ENCODE measurements at regions not wholly inside any gene's neighbourhood (a gene's known extent, or its start where the extent isn't known, plus 50 kb on each side); places are given as distances from the start of the nearest gene placed in this dataset.

- ATAC-seq (no peak), DNase-seq (no peak)
- Histone ChIP-seq H3K4me3 (no peak overlapping the region), H3K4me1 (no peaks in the 10 kb centered on the region), H3K9me3 (no peaks in the 10 kb centered on the region), H3K36me3 (no peaks in the 10 kb centered on the region), H3K27ac (no peak overlapping the region), H3K27me3 (no peaks in the 10 kb centered on the region)
- intact Hi-C loops (cut with DNase I; ENCODE audit: low total_unique reads): no loop called here
- in situ Hi-C loops (cut with MboI; ENCODE audit: low sequenced_read_pairs in 4 of 4): no loop called here
- no peak for TF ChIP-seq POLR2A (IDR thresholded peaks at IDR 0.05)
Measured at GRCh38 chr3:59341459-59341858, 291.6 kb upstream of the CFAP20DC start.

GRCh38 chr3:59339818-59340217 lies 290.0 kb upstream of the CFAP20DC start:
- H3K27ac ChIP-seq: no peak overlapping the region
- no peaks in the 10 kb centered on the region for H3K27me3 ChIP-seq
- no peaks in the 10 kb centered on the region for H3K4me1 ChIP-seq
- no peak for DNase-seq
- ATAC-seq: no peak
- intact Hi-C loops (cut with DNase I; ENCODE audit: low total_unique reads) (no loop called here), in situ Hi-C loops (cut with MboI; ENCODE audit: low sequenced_read_pairs in 4 of 4) (no loop called here)
- H3K36me3 ChIP-seq: no peaks in the 10 kb centered on the region
- TF ChIP-seq POLR2A (IDR thresholded peaks at IDR 0.05): no peak
- TF ChIP-seq CTCF (IDR thresholded peaks at IDR 0.05 in 4 of 5, conservative IDR thresholded peaks at IDR 0.05 in 1 of 5): no peak
- H3K4me3 ChIP-seq: no peak overlapping the region
- no peaks in the 10 kb centered on the region for H3K9me3 ChIP-seq

GRCh38 chr3:59338934-59339333 lies 289.1 kb upstream of the CFAP20DC start:
- Histone ChIP-seq H3K9me3 (no peaks in the 10 kb centered on the region), H3K4me3 (no peak overlapping the region), H3K4me1 (no peaks in the 10 kb centered on the region), H3K27ac (no peak overlapping the region), H3K36me3 (no peaks in the 10 kb centered on the region), H3K27me3 (no peaks in the 10 kb centered on the region)
- in situ Hi-C loops (cut with MboI; ENCODE audit: low sequenced_read_pairs in 4 of 4): no loop called here
- intact Hi-C loops (cut with DNase I; ENCODE audit: low total_unique reads): no loop called here
- TF ChIP-seq CTCF (IDR thresholded peaks at IDR 0.05 in 4 of 5, conservative IDR thresholded peaks at IDR 0.05 in 1 of 5) (no peak), POLR2A (IDR thresholded peaks at IDR 0.05) (no peak)
- ATAC-seq (no peak), DNase-seq (no peak)

- ATAC-seq: no peak
- in situ Hi-C loops (cut with MboI; ENCODE audit: low sequenced_read_pairs in 4 of 4): no loop called here
Measured at GRCh38 chr3:59335338-59335737, 285.5 kb upstream of the CFAP20DC start.

GRCh38 chr3:59334585-59334984 lies 284.8 kb upstream of the CFAP20DC start:
- TF ChIP-seq CTCF (IDR thresholded peaks at IDR 0.05 in 4 of 5, conservative IDR thresholded peaks at IDR 0.05 in 1 of 5) (no peak), POLR2A (IDR thresholded peaks at IDR 0.05) (no peak)
- no peak for DNase-seq
- no peaks in the 10 kb centered on the region for H3K27me3 ChIP-seq
- H3K4me3 ChIP-seq: no peak overlapping the region
- H3K4me1 ChIP-seq: no peaks in the 10 kb centered on the region
- no peaks in the 10 kb centered on the region for H3K36me3 ChIP-seq
- in situ Hi-C loops (cut with MboI; ENCODE audit: low sequenced_read_pairs in 4 of 4): no loop called here
- no peak overlapping the region for H3K27ac ChIP-seq
- intact Hi-C loops (cut with DNase I; ENCODE audit: low total_unique reads): no loop called here
- H3K9me3 ChIP-seq: no peaks in the 10 kb centered on the region
- no peak for ATAC-seq

More at GRCh38 chr3:59335338-59335737, 285.5 kb upstream of the CFAP20DC start:
- no peak for DNase-seq
- Histone ChIP-seq H3K27ac (no peak overlapping the region), H3K27me3 (no peaks in the 10 kb centered on the region), H3K4me3 (no peak overlapping the region), H3K4me1 (no peaks in the 10 kb centered on the region), H3K9me3 (no peaks in the 10 kb centered on the region), H3K36me3 (no peaks in the 10 kb centered on the region)
- intact Hi-C loops (cut with DNase I; ENCODE audit: low total_unique reads): no loop called here
- TF ChIP-seq POLR2A (IDR thresholded peaks at IDR 0.05): no peak
- TF ChIP-seq CTCF (IDR thresholded peaks at IDR 0.05 in 4 of 5, conservative IDR thresholded peaks at IDR 0.05 in 1 of 5): no peak

All from gastrocnemius medialis (tissue), 4 donors.